ENCODE measurements at regions not wholly inside any gene's neighbourhood (a gene's known extent, or its start where the extent isn't known, plus 50 kb on each side); places are given as distances from the start of the nearest gene placed in this dataset.
"Not testable (repeated sequence)": the region's sequence is repeated elsewhere in the genome, so short reads cannot be mapped to it uniquely, and the experiment has no call there.

GRCh38 chr9:61628951-61629350, 439.1 kb downstream of the SPATA31A7 start:
- H3K27me3 ChIP-seq (ENCODE audit: control insufficient read depth, insufficient read depth, low read length); intact Hi-C loops (cut with DNase I); H3K9ac ChIP-seq (ENCODE audit: low read length in 3 of 3); H3K4me1 ChIP-seq (ENCODE audit: control insufficient read depth in 2 of 3, insufficient read depth in 2 of 3, low read depth in 1 of 3, low read length in 3 of 3); H3K9me3 ChIP-seq (ENCODE audit: control insufficient read depth in 2 of 3, insufficient read depth in 1 of 3, low read length in 3 of 3); DNase-seq; H3K4me3 ChIP-seq (ENCODE audit: low read length in 3 of 3); H3K27ac ChIP-seq (ENCODE audit: low read depth in 2 of 2, low read length in 2 of 2); H3K36me3 ChIP-seq (ENCODE audit: control insufficient read depth in 2 of 3, insufficient read depth in 3 of 3, low read length in 3 of 3); FAIRE-seq: not testable (repeated sequence)

GRCh38 chr9:61634192-61634591, 444.4 kb downstream of the SPATA31A7 start:
- no peaks in the 10 kb centered on the region for H3K36me3 ChIP-seq (ENCODE audit: control insufficient read depth in 2 of 3, insufficient read depth in 3 of 3, low read length in 3 of 3)
- no peak overlapping the region for H3K4me3 ChIP-seq (ENCODE audit: low read length in 3 of 3)
- no peaks in the 10 kb centered on the region for H3K4me1 ChIP-seq (ENCODE audit: control insufficient read depth in 2 of 3, insufficient read depth in 2 of 3, low read depth in 1 of 3, low read length in 3 of 3)
- FAIRE-seq (no peak), DNase-seq (no peak)
- H3K27me3 ChIP-seq (ENCODE audit: control insufficient read depth, insufficient read depth, low read length), result no peaks in the 10 kb centered on the region
- no peaks in the 10 kb centered on the region for H3K9me3 ChIP-seq (ENCODE audit: control insufficient read depth in 2 of 3, insufficient read depth in 1 of 3, low read length in 3 of 3)
- intact Hi-C loops (cut with DNase I), result no loop called here
- no peak overlapping the region for H3K27ac ChIP-seq (ENCODE audit: low read depth in 2 of 2, low read length in 2 of 2)
- TF ChIP-seq, protein P1, sequence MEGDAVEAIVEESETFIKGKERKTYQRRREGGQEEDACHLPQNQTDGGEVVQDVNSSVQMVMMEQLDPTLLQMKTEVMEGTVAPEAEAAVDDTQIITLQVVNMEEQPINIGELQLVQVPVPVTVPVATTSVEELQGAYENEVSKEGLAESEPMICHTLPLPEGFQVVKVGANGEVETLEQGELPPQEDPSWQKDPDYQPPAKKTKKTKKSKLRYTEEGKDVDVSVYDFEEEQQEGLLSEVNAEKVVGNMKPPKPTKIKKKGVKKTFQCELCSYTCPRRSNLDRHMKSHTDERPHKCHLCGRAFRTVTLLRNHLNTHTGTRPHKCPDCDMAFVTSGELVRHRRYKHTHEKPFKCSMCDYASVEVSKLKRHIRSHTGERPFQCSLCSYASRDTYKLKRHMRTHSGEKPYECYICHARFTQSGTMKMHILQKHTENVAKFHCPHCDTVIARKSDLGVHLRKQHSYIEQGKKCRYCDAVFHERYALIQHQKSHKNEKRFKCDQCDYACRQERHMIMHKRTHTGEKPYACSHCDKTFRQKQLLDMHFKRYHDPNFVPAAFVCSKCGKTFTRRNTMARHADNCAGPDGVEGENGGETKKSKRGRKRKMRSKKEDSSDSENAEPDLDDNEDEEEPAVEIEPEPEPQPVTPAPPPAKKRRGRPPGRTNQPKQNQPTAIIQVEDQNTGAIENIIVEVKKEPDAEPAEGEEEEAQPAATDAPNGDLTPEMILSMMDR (IDR thresholded peaks at IDR 0.05; ENCODE audit: borderline replicate concordance, extremely low read depth, insufficient read depth), result no peak
- H3K9ac ChIP-seq (ENCODE audit: low read length in 3 of 3), result no peak overlapping the region

- not testable (repeated sequence) for FAIRE-seq
- DNase-seq, result peak in 1 of 5 donors; percentile 7
These were observed 474.4 kb downstream of the SPATA31A7 start for GRCh38 chr9:61664232-61664631.

GRCh38 chr9:61665330-61665751, 475.5 kb downstream of the SPATA31A7 start:
- Histone ChIP-seq H3K36me3 (ENCODE audit: control insufficient read depth in 2 of 3, insufficient read depth in 3 of 3, low read length in 3 of 3) (no peaks in the 10 kb centered on the region), H3K4me3 (ENCODE audit: low read length in 3 of 3) (no peak overlapping the region), H3K9me3 (ENCODE audit: control insufficient read depth in 2 of 3, insufficient read depth in 1 of 3, low read length in 3 of 3) (no peaks in the 10 kb centered on the region), H3K27ac (ENCODE audit: low read depth in 2 of 2, low read length in 2 of 2) (no peak overlapping the region), H3K4me1 (ENCODE audit: control insufficient read depth in 2 of 3, insufficient read depth in 2 of 3, low read depth in 1 of 3, low read length in 3 of 3) (no peaks in the 10 kb centered on the region), H3K9ac (ENCODE audit: low read length in 3 of 3) (no peak overlapping the region), H3K27me3 (ENCODE audit: control insufficient read depth, insufficient read depth, low read length) (no peaks in the 10 kb centered on the region)
- intact Hi-C loops (cut with DNase I), result no loop called here
- FAIRE-seq (no peak), DNase-seq (peak in 2 of 5 donors; percentile 11 to 59)
- TF ChIP-seq, protein P1 (IDR thresholded peaks at IDR 0.05; ENCODE audit: borderline replicate concordance, extremely low read depth, insufficient read depth), result no peak

More at GRCh38 chr9:61664232-61664631, 474.4 kb downstream of the SPATA31A7 start:
- H3K27me3 ChIP-seq (ENCODE audit: control insufficient read depth, insufficient read depth, low read length); H3K4me1 ChIP-seq (ENCODE audit: control insufficient read depth in 2 of 3, insufficient read depth in 2 of 3, low read depth in 1 of 3, low read length in 3 of 3); H3K27ac ChIP-seq (ENCODE audit: low read depth in 2 of 2, low read length in 2 of 2); H3K9ac ChIP-seq (ENCODE audit: low read length in 3 of 3); intact Hi-C loops (cut with DNase I); H3K9me3 ChIP-seq (ENCODE audit: control insufficient read depth in 2 of 3, insufficient read depth in 1 of 3, low read length in 3 of 3); H3K4me3 ChIP-seq (ENCODE audit: low read length in 3 of 3); H3K36me3 ChIP-seq (ENCODE audit: control insufficient read depth in 2 of 3, insufficient read depth in 3 of 3, low read length in 3 of 3): not testable (repeated sequence)

- H3K9ac ChIP-seq (ENCODE audit: low read length in 3 of 3), result no peak overlapping the region
- H3K9me3 ChIP-seq (ENCODE audit: control insufficient read depth in 2 of 3, insufficient read depth in 1 of 3, low read length in 3 of 3), result no peaks in the 10 kb centered on the region
- no peak overlapping the region for H3K4me3 ChIP-seq (ENCODE audit: low read length in 3 of 3)
- DNase-seq (peak in 1 of 5 donors; percentile 2), FAIRE-seq (no peak)
- TF ChIP-seq, protein P1 (IDR thresholded peaks at IDR 0.05; ENCODE audit: borderline replicate concordance, extremely low read depth, insufficient read depth), result no peak
- H3K27ac ChIP-seq (ENCODE audit: low read depth in 2 of 2, low read length in 2 of 2), result no peak overlapping the region
- H3K27me3 ChIP-seq (ENCODE audit: control insufficient read depth, insufficient read depth, low read length), result no peaks in the 10 kb centered on the region
- intact Hi-C loops (cut with DNase I), result no loop called here
- no peaks in the 10 kb centered on the region for H3K4me1 ChIP-seq (ENCODE audit: control insufficient read depth in 2 of 3, insufficient read depth in 2 of 3, low read depth in 1 of 3, low read length in 3 of 3)
- H3K36me3 ChIP-seq (ENCODE audit: control insufficient read depth in 2 of 3, insufficient read depth in 3 of 3, low read length in 3 of 3), result no peaks in the 10 kb centered on the region
These were observed 476.0 kb downstream of the SPATA31A7 start for GRCh38 chr9:61665829-61666228.
